PC-9 (cell line): ENCODE measurements at regions not wholly inside any gene's neighbourhood (a gene's known extent, or its start where the extent isn't known, plus 50 kb on each side); places are given as distances from the start of the nearest gene placed in this dataset.

Source experiments
- BruUV-seq: library from RNA; stranded (reverse); fragments of 400-500 nt; replicated peaks from 2 replicates; lab custom pipeline; 2021; lab: Mats Ljungman, UMichigan
- CTCF ChIA-PET: fragments of 300-600 bp; sonication (Branson Sonifier 250); formaldehyde crosslinking; loops from one replicate; lab custom pipeline; 2022; ENCODE audit warnings: antibody characterized with exemption; lab: Charles Lee
- POLR2A ChIA-PET: fragments of 300-600 bp; sonication (Branson Sonifier 250); formaldehyde crosslinking; loops from one replicate; lab custom pipeline; 2022; ENCODE audit warnings: antibody characterized with exemption; ENCODE audit not compliant: unreplicated experiment; lab: Charles Lee
- DNase-seq, 2 experiments: peaks; one replicate each; pipeline versions ENCODE4 v3.0.0 to v3.0.0-alpha.2; 2015 to 2022; ENCODE audit warnings: mixed read lengths in 1 of 2
- H2AFZ ChIP-seq: fragments of 200-600 bp; sonication (generic); 2 replicates; pipeline ENCODE4 v1.8.1; 2017; ENCODE audit warnings: antibody characterized with exemption
- H3F3A ChIP-seq: fragments of 200-600 bp; sonication (generic); 2 replicates; pipeline ENCODE4 v1.8.1; 2017; ENCODE audit warnings: antibody characterized with exemption, mild to moderate bottlenecking, low read depth; ENCODE audit not compliant: insufficient read depth
- H3K27ac ChIP-seq: fragments of 200-600 bp; sonication (generic); 2 replicates; pipeline ENCODE4 v1.6.1; 2016; ENCODE audit warnings: mixed run types
- H3K27me3 ChIP-seq: fragments of 200-600 bp; sonication (generic); 2 replicates; pipeline ENCODE4 v1.6.1; 2016; ENCODE audit warnings: low read depth, mixed run types; ENCODE audit not compliant: insufficient read depth
- H3K36me3 ChIP-seq: fragments of 200-600 bp; sonication (generic); 2 replicates; pipeline ENCODE4 v1.6.1; 2016; ENCODE audit warnings: low read depth, mixed run types
- H3K4me1 ChIP-seq: fragments of 200-600 bp; sonication (generic); replicated peaks from 2 replicates; pipeline ENCODE4 v1.6.1; 2016; ENCODE audit warnings: mixed run types; ENCODE audit not compliant: insufficient read depth
- H3K4me2 ChIP-seq: fragments of 200-600 bp; sonication (generic); 2 replicates; pipeline ENCODE4 v1.6.1; 2017; ENCODE audit warnings: mixed run types
- H3K4me3 ChIP-seq: fragments of 200-600 bp; sonication (generic); 2 replicates; pipeline ENCODE4 v1.6.1; 2016; ENCODE audit warnings: mixed run types
- H3K79me2 ChIP-seq: fragments of 200-600 bp; sonication (generic); 2 replicates; pipeline ENCODE4 v1.6.1; 2017; ENCODE audit warnings: low read depth, mixed run types
- H3K9me2 ChIP-seq: fragments of 200-600 bp; sonication (generic); 2 replicates; pipeline ENCODE4 v1.8.1; 2017; ENCODE audit warnings: mild to moderate bottlenecking; ENCODE audit not compliant: insufficient read depth
- H3K9me3 ChIP-seq: fragments of 200-600 bp; sonication (generic); 2 replicates; pipeline ENCODE4 v1.8.1; 2016; ENCODE audit warnings: low read depth; ENCODE audit not compliant: insufficient read depth
- H4K20me1 ChIP-seq: fragments of 200-600 bp; sonication (generic); 2 replicates; pipeline ENCODE4 v1.8.1; 2017; ENCODE audit not compliant: insufficient read depth
- EZH2 ChIP-seq: fragments of 200-600 bp; sonication (generic); IDR thresholded peaks from 2 replicates; pipeline ENCODE4 v1.8.0; 2017; ENCODE audit warnings: antibody characterized with exemption, low read depth
- intact Hi-C: fragments of 100-400 bp; cut with micrococcal nuclease; formaldehyde crosslinking; loops from one replicate; pipeline ENCODE4 v1.10.0; 2022; ENCODE audit not compliant: unreplicated experiment
- TF ChIP-seq, protein P1 (sequence below): fragments of 200-600 bp; sonication (generic); conservative IDR thresholded peaks from 2 replicates; pipeline ENCODE4 v1.6.1; 2017; ENCODE audit warnings: mixed run types, antibody characterized with exemption, mild to moderate bottlenecking, moderate library complexity

DNA sequence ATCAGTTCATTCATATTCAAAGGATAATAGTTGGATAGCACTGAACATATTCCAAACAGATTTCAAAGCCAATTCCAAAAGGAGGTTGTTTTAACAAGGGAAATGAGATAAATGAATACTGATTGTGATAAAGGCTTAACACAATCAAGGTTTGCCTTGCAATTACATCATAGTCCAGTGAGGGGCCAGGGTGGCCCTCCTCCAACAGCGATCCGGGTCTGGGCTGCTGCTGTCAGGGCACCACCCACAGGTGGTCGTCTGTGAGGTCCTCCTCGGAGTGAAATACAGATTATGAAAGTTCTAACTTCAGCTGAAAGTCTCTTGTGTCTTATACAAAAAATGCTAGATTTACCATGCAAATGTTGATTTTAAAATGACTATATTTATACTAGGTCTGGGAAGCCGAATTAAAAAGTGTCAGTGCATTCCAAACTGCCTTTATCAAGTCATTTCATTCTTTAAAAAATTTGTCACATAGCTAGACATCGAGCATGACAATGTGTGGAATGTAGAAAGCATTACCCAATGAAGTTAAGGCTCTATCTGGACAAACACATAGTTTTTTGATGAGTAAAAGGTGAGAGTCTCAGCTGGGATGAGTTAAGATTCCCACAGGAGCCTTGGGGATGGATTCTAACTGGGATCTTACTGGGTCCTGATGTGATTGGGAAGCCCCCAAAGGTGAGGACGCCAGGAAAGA lies 65.9 kb upstream of the SLC22A23 start:
- peak; percentile 3 to 82 for DNase-seq
- CTCF ChIA-PET = interaction anchor here (0.5 kb wide), 1 partner anchor 66 kb away, joined by 3 read pairs; the partner anchor contains the start of gene SLC22A23

DNA sequence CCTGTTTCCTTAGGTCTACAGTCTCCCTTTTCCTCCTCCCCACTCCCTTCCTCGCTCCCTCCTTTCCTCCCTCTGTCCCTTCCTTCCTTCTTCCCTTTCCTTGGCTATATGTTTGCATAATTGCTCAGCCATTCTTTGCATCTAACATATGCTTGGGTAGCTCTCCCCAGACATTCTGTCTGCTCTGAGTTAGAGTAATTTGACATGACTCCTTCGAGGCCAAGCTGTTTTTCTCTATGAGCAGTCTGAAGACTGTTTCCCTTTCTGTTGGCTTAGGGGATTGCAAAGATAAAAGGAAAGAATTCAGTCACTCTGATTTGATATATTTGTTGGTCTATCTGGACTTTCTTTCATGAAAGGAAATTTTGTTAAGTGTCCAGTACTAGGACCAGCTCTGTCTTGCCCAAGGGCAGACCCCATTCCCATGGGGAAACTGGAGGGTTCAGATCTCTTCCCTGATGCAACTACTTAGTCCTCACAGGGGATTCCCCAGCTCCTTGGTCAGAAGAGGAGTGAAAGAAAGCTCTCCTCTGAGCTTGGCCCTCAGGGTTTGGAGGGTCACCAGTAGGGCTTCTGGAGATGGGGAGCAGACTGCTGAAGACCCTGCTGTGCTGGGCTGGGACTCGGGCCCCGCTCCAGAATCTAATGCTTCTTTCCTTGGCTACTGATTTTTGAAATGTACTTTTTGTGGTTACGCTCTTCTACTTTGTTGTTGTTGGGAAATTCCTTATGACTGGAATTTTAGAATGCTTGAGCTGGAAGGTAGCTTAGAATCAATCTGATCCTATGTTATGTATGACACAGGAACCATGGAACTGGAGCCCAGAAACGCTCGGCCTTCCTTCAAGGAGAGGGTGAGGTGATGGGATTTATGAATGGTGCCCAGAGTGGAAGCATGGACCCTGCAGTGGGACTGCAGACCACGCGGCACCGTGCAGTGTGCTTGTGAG lies 63.7 kb upstream of the SLC22A23 start:
- no TSS peak for BruUV-seq
- Histone ChIP-seq H3F3A (peaks cover 27% of the 10 kb centered on the region), H2AFZ (no peak overlapping the region), H3K4me1 (peaks cover 42% of the 10 kb centered on the region), H3K36me3 (no peaks in the 10 kb centered on the region), H3K9me2 (no peaks in the 10 kb centered on the region), H3K27ac (no peak overlapping the region), H3K4me2 (no peak overlapping the region), H3K79me2 (no peaks in the 10 kb centered on the region), H3K4me3 (no peak overlapping the region), H3K27me3 (no peaks in the 10 kb centered on the region), H3K9me3 (no peaks in the 10 kb centered on the region), H4K20me1 (no peaks in the 10 kb centered on the region)
- TF ChIP-seq EZH2 = no peak
- TF ChIP-seq, protein P1, sequence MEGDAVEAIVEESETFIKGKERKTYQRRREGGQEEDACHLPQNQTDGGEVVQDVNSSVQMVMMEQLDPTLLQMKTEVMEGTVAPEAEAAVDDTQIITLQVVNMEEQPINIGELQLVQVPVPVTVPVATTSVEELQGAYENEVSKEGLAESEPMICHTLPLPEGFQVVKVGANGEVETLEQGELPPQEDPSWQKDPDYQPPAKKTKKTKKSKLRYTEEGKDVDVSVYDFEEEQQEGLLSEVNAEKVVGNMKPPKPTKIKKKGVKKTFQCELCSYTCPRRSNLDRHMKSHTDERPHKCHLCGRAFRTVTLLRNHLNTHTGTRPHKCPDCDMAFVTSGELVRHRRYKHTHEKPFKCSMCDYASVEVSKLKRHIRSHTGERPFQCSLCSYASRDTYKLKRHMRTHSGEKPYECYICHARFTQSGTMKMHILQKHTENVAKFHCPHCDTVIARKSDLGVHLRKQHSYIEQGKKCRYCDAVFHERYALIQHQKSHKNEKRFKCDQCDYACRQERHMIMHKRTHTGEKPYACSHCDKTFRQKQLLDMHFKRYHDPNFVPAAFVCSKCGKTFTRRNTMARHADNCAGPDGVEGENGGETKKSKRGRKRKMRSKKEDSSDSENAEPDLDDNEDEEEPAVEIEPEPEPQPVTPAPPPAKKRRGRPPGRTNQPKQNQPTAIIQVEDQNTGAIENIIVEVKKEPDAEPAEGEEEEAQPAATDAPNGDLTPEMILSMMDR = no peak
- no peak for DNase-seq
- POLR2A ChIA-PET = interaction anchor here (0.7 kb wide), 1 partner anchor 78 kb away, joined by 5 read pairs; no protein-coding TSS in a partner anchor
- intact Hi-C loops = no loop called here
- CTCF ChIA-PET = no interaction called here

More for the DNA sequence above, 65.9 kb upstream of the SLC22A23 start:
- peaks cover 49% of the 10 kb centered on the region for H3K4me1 ChIP-seq
- 0 out of 2 replicates have a peak overlapping the region, but pooled peaks have one; percentile 21 for H3K27ac ChIP-seq
- H3K4me3 ChIP-seq = no peak overlapping the region
- H3F3A ChIP-seq = peaks cover 23% of the 10 kb centered on the region
- no TSS peak for BruUV-seq
- no peaks in the 10 kb centered on the region for H3K9me3 ChIP-seq
- no peaks in the 10 kb centered on the region for H3K79me2 ChIP-seq
- POLR2A ChIA-PET = no interaction called here
- H2AFZ ChIP-seq = no peak overlapping the region
- no peak for TF ChIP-seq EZH2
- TF ChIP-seq, protein P1 = no peak
- H3K9me2 ChIP-seq = no peaks in the 10 kb centered on the region
- no peaks in the 10 kb centered on the region for H3K36me3 ChIP-seq
- intact Hi-C loops = loop anchor here (2.0 kb wide), 1 partner anchor 70 kb away; no protein-coding TSS in a partner anchor
- H4K20me1 ChIP-seq = no peaks in the 10 kb centered on the region
- H3K4me2 ChIP-seq = peak overlapping the region; percentile 54; the same call in 1 of the 2 replicates
- H3K27me3 ChIP-seq = no peaks in the 10 kb centered on the region
